ENCODE measurements at regions not wholly inside any gene's neighbourhood (a gene's known extent, or its start where the extent isn't known, plus 50 kb on each side); places are given as distances from the start of the nearest gene placed in this dataset.

- DNase-seq = no peak
Observed at GRCh38 chr22:49582181-49582580, 245.5 kb downstream of the BRD1 start.

GRCh38 chr22:49580024-49580423, 247.6 kb downstream of the BRD1 start:
- DNase-seq = no peak

- no peak for DNase-seq
Observed at GRCh38 chr22:49577168-49578060, 250.3 kb downstream of the BRD1 start.

- DNase-seq = no peak
Observed at GRCh38 chr22:49576241-49577141, 251.2 kb downstream of the BRD1 start.

- DNase-seq = no peak
Observed at GRCh38 chr22:49575703-49576081, 252.0 kb downstream of the BRD1 start.

- no peak for DNase-seq
Observed at GRCh38 chr22:49574881-49575702, 252.6 kb downstream of the BRD1 start.

GRCh38 chr22:49574205-49574880, 253.3 kb downstream of the BRD1 start:
- no peak for DNase-seq

- DNase-seq = no peak
Observed at GRCh38 chr22:49573109-49573765, 254.4 kb downstream of the BRD1 start.

GRCh38 chr22:49571326-49571725, 256.3 kb downstream of the BRD1 start:
- DNase-seq = no peak

- no peak for DNase-seq
Observed at GRCh38 chr22:49570032-49570848, 257.4 kb downstream of the BRD1 start.

GRCh38 chr22:49569286-49570031, 258.2 kb downstream of the BRD1 start:
- DNase-seq = no peak

- no peak for DNase-seq
Observed at GRCh38 chr22:49568751-49569285, 258.9 kb downstream of the BRD1 start.

GRCh38 chr22:49567899-49568750, 259.5 kb downstream of the BRD1 start:
- no peak for DNase-seq

- no peak for DNase-seq
Observed at GRCh38 chr22:49566693-49567092, 261.0 kb downstream of the BRD1 start.

GRCh38 chr22:49566141-49566541, 261.5 kb downstream of the BRD1 start:
- DNase-seq = no peak

GRCh38 chr22:49565516-49565855, 262.2 kb downstream of the BRD1 start:
- DNase-seq = no peak

GRCh38 chr22:49564666-49565515, 262.8 kb downstream of the BRD1 start:
- DNase-seq = no peak

- no peak for DNase-seq
Observed at GRCh38 chr22:49564054-49564453, 263.6 kb downstream of the BRD1 start.

All from activated CD4-positive, alpha-beta T cell treated with anti-CD3 and anti-CD28 coated beads, Interleukin-2, amount 50 U/mL, for 16 hours (primary cell).